Adrenal gland (tissue), 9 donors: ENCODE measurements at regions not wholly inside any gene's neighbourhood (a gene's known extent, or its start where the extent isn't known, plus 50 kb on each side); places are given as distances from the start of the nearest gene placed in this dataset.
A peak's percentile ranks its signal among the peaks of the same experiment; 100 is the strongest.

Source experiments
- DNase-seq, 7 donors: peaks; one replicate each; pipeline ENCODE4 v3.0.0-alpha.2; 2019 to 2020
- H3K27ac ChIP-seq, 5 donors: fragments of 200-600 bp; sonication (generic) in 4 of 5; 1 replicate in 3 of 5; 2 replicates in 2 of 5; pipeline versions ENCODE4 v1.5.1 to v1.8.0; 2016 to 2020; ENCODE audit warnings: mild to moderate bottlenecking in 1 of 5
- H3K27me3 ChIP-seq: fragments of 200-600 bp; 2 replicates; pipeline ENCODE4 v1.8.0; 2021
- H3K36me3 ChIP-seq, 2 donors: fragments of 200-600 bp; replicated peaks in 1 of 2; 1 replicate in 1 of 2; 2 replicates in 1 of 2; pipeline versions ENCODE4 v1.5.1 to v1.8.0; 2018 to 2022
- H3K4me1 ChIP-seq, 2 donors: fragments of 200-600 bp; replicated peaks in 1 of 2; 1 replicate in 1 of 2; 2 replicates in 1 of 2; pipeline versions ENCODE4 v1.5.1 to v1.8.0; 2018 to 2021
- H3K4me3 ChIP-seq, 4 donors: fragments of 200-600 bp; sonication (generic) in 3 of 4; one replicate each; pipeline ENCODE4 v1.5.1; 2016 to 2018
- H3K9me3 ChIP-seq, 3 donors: fragments of 200-600 bp; sonication (generic) in 1 of 3; replicated peaks in 1 of 3; 1 replicate in 2 of 3; 2 replicates in 1 of 3; pipeline versions ENCODE4 v1.5.1 to v1.8.0; 2016 to 2021
- CTCF ChIP-seq, 6 experiments: fragments of 450-650 bp in 4 of 6; fragments of 200-600 bp in 2 of 6; sonication (generic) in 1 of 6; IDR thresholded peaks; 1 replicate in 5 of 6; 2 replicates in 1 of 6; pipeline versions ENCODE4 v1.5.1 to v1.8.0; 2016 to 2021; ENCODE audit warnings: antibody characterized with exemption in 6 of 6, mild to moderate bottlenecking in 2 of 6, moderate library complexity in 1 of 6
- POLR2A ChIP-seq, 2 donors: fragments of 450-650 bp; IDR thresholded peaks; one replicate each; pipeline ENCODE4 v1.6.1; 2017; ENCODE audit warnings: antibody characterized with exemption in 2 of 2, mild to moderate bottlenecking in 2 of 2, moderate library complexity in 1 of 2
- WGBS, 4 donors: extraction: QIAGEN DNeasy Blood & Tissue Kit in 2 of 4; methylation state at CpG; one replicate each; pipeline versions ENCODE4 v1.1.5 to v1.1.7; 2013 to 2017; 5-methylcytosine and 5-hydroxymethylcytosine counted together
- intact Hi-C, 2 donors: fragments of 100-400 bp; cut with DNase I; formaldehyde crosslinking; loops; one replicate each; pipeline versions ENCODE4 v1.14.1 to v1.15.0; 2022 to 2023
- donor health status: healthy with polysubstance abuse.
- donor health status: Bipolar disorder and iron deficiency.
- donor health status: DM: yes; HTN: yes; CAD: no.
- donor health status: DM: no; HTN: no; CAD: no.
- donor health status: DM: no; HTN: no; CAD: no.

GRCh38 chr5:35436400-35437057 lies 181.1 kb upstream of the SPEF2 start:
- 65 to 69% (median 66%) methylated on average over 6 of the region's 6 CpGs for WGBS, 4 donors
- intact Hi-C loops = loop anchor here in 1 of 2 donors (10.0 kb wide), 1 partner anchor 342 kb away; no protein-coding TSS in a partner anchor

GRCh38 chr5:35430381-35431162 lies 187.1 kb upstream of the SPEF2 start:
- no peaks in the 10 kb centered on the region for H3K27me3 ChIP-seq
- H3K4me1 ChIP-seq = no peaks in the 10 kb centered on the region
- no peak for TF ChIP-seq POLR2A (IDR thresholded peaks at IDR 0.05)
- no peak for TF ChIP-seq CTCF (IDR thresholded peaks at IDR 0.05)
- no peak overlapping the region for H3K27ac ChIP-seq
- H3K36me3 ChIP-seq = no peaks in the 10 kb centered on the region
- no peak for DNase-seq
- intact Hi-C loops = loop anchor here in 1 of 2 donors (10.0 kb wide), 1 partner anchor 336 kb away; no protein-coding TSS in a partner anchor
- H3K4me3 ChIP-seq = no peak overlapping the region
- H3K9me3 ChIP-seq = no peaks in the 10 kb centered on the region
- WGBS, 4 donors = 63 to 71% (median 66%) methylated on average over 5 of the region's 5 CpGs

More at GRCh38 chr5:35436400-35437057, 181.1 kb upstream of the SPEF2 start:
- no peaks in the 10 kb centered on the region for H3K36me3 ChIP-seq
- no peak overlapping the region for H3K27ac ChIP-seq
- H3K4me3 ChIP-seq = no peak overlapping the region
- no peaks in the 10 kb centered on the region for H3K27me3 ChIP-seq
- no peaks in the 10 kb centered on the region for H3K9me3 ChIP-seq
- TF ChIP-seq POLR2A (IDR thresholded peaks at IDR 0.05) (no peak), CTCF (IDR thresholded peaks at IDR 0.05) (peak; percentile 43 to 76 (median 60))
- H3K4me1 ChIP-seq = no peaks in the 10 kb centered on the region
- peak in 6 of 7 donors; percentile 18 to 46 (median 29) for DNase-seq

- TF ChIP-seq POLR2A (IDR thresholded peaks at IDR 0.05) (no peak), CTCF (IDR thresholded peaks at IDR 0.05) (no peak)
- H3K4me3 ChIP-seq = no peak overlapping the region
- no peak overlapping the region for H3K27ac ChIP-seq
- no peaks in the 10 kb centered on the region for H3K27me3 ChIP-seq
- intact Hi-C loops = no loop called here
- WGBS, 4 donors = 75 to 94% (median 84%) methylated on average over 1 of the region's 1 CpG
- no peaks in the 10 kb centered on the region for H3K36me3 ChIP-seq
- DNase-seq = no peak
- no peaks in the 10 kb centered on the region for H3K9me3 ChIP-seq
- H3K4me1 ChIP-seq = no peaks in the 10 kb centered on the region
These were observed 189.9 kb upstream of the PRLR start for GRCh38 chr5:35420200-35420599.

GRCh38 chr5:35417040-35417439 lies 186.8 kb upstream of the PRLR start:
- intact Hi-C loops = no loop called here

More at GRCh38 chr5:35417040-35417439, 186.8 kb upstream of the PRLR start:
- Histone ChIP-seq H3K4me1 (no peaks in the 10 kb centered on the region), H3K4me3 (no peak overlapping the region), H3K27ac (no peak overlapping the region), H3K27me3 (no peaks in the 10 kb centered on the region), H3K9me3 (no peaks in the 10 kb centered on the region), H3K36me3 (no peaks in the 10 kb centered on the region)
- no peak for DNase-seq
- WGBS, 4 donors = 85 to 90% (median 87%) methylated on average over 4 of the region's 4 CpGs
- TF ChIP-seq POLR2A (IDR thresholded peaks at IDR 0.05) (no peak), CTCF (IDR thresholded peaks at IDR 0.05) (no peak)
